Transverse colon (tissue), 4 donors: ENCODE measurements at regions not wholly inside any gene's neighbourhood (a gene's known extent, or its start where the extent isn't known, plus 50 kb on each side); places are given as distances from the start of the nearest gene placed in this dataset.

ENCODE experiments used
- CTCF ChIP-seq, 5 experiments: fragments of 200-600 bp in 3 of 5; fragments of 450-650 bp in 2 of 5; sonication (generic) in 3 of 5; IDR thresholded peaks; 1 replicate in 2 of 5; 2 replicates in 3 of 5; pipeline ENCODE4 v1.5.1; 2016 to 2017; ENCODE audit warnings: antibody characterized with exemption in 5 of 5, inconsistent platforms in 3 of 5, mild to moderate bottlenecking in 2 of 5, moderate library complexity in 1 of 5
- POLR2AphosphoS5 ChIP-seq, 3 donors: sonication (generic); formaldehyde crosslinking; IDR thresholded peaks; one replicate each; pipeline ENCODE4 v1.6.1; 2016; ENCODE audit warnings: antibody characterized with exemption in 3 of 3

- TF ChIP-seq CTCF (IDR thresholded peaks at IDR 0.05) (no peak), POLR2AphosphoS5 (IDR thresholded peaks at IDR 0.05) (no peak)
Measured at GRCh38 chr1:80375662-80376061, 1369.1 kb upstream of the ADGRL4 start.
